HuH-7.5 (cell line): ENCODE measurements at regions not wholly inside any gene's neighbourhood (a gene's known extent, or its start where the extent isn't known, plus 50 kb on each side); places are given as distances from the start of the nearest gene placed in this dataset.
"Not testable (repeated sequence)": the region's sequence is repeated elsewhere in the genome, so short reads cannot be mapped to it uniquely, and the experiment has no call there.

ENCODE experiments used
- DNase-seq: peaks from one replicate; pipeline ENCODE4 v3.0.0; 2011; ENCODE audit warnings: low spot score

- no peak for DNase-seq
Observed at GRCh38 chr2:220353897-220354296, 726.5 kb downstream of the SLC4A3 start.

- DNase-seq: no peak
Observed at GRCh38 chr2:220356076-220356475, 728.6 kb downstream of the SLC4A3 start.

- DNase-seq: no peak
Observed at GRCh38 chr2:220365023-220365422, 737.6 kb downstream of the SLC4A3 start.

- DNase-seq: no peak
Observed at GRCh38 chr2:220366765-220367164, 739.3 kb downstream of the SLC4A3 start.

DNA sequence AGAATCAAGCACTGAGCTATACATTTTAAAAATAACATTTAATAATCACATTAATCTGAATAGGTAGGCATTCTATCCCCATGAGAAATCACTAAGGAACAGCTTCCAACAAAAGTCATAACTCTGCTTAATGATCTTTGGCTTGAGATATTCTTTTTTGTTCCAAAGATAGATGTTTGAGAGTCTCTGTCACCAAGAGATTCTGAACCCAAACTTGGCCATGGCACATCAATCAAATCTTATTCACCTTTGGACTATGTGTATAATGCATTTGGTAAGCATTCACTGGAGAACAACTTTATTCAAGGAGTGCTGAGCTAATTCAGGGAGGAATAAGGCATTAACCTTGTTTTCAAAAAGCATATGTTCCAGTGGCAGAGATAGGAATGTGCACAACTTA, 743.3 kb downstream of the SLC4A3 start:
- no peak for DNase-seq

- DNase-seq: no peak
Observed at GRCh38 chr2:220371211-220371610, 743.8 kb downstream of the SLC4A3 start.

GRCh38 chr2:220373878-220374277, 746.4 kb downstream of the SLC4A3 start:
- no peak for DNase-seq

GRCh38 chr2:220374282-220374681, 746.9 kb downstream of the SLC4A3 start:
- no peak for DNase-seq

- no peak for DNase-seq
Observed at GRCh38 chr2:220377482-220378155, 750.2 kb downstream of the SLC4A3 start.

DNA sequence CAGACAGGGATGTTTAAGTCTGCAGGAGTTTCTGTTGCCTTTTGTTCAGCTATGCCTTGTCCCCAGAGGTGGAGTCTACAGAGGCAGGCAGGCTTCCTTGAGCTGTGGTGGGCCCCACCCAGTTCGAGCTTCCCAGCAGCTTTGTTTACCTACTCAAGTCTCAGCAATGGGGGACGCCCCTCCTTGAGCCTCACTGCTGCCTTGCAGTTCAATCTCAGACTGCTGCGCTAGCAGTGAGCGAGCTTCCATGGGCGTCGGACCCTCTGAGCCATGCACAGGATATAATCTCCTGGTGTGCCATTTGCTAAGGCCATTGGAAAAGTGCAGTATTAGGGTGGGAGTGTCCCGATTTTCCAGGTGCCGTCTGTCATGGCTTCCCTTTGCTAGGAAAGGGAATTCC, 760.3 kb downstream of the SLC4A3 start:
- DNase-seq: not testable (repeated sequence)

DNA sequence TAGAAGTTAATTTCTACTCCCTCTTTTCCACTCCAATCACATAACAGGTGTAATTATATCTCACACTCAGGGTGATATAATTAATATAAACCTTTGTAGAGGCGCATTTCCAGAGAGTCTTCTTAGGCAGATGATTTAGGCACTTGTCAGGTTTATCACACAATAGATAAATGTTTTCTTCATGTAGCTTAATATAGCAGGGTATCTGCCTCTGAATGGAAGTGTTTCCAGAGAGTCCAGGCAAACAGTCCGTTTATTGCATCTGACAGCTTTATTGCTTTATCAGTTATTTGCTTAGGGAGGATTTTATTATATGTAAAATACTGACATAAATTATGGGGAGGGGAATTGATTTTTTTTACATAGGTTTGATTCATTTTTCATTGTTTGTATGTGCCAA, 766.3 kb downstream of the SLC4A3 start:
- no peak for DNase-seq

DNA sequence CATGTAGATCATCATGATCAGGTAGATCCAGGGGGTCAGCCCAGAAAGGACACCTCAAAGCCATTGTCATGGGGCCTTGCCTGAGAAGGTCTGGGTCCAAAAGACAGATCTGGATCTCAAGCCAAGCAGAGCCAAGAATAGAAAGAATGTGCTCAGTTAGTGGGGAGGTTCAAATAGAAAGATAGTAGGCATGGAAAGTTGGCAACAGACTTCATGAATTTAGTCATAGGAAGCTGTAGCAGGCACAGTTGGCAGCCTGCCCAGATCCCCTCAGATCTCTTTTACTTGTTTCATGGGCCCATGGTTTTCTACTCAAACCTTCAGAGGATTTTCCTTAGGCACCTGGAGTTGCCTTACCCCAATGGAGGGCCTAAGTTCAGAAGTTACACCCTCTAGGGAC, 767.0 kb downstream of the SLC4A3 start:
- DNase-seq: no peak

GRCh38 chr2:220396287-220396686, 768.9 kb downstream of the SLC4A3 start:
- no peak for DNase-seq

- no peak for DNase-seq
Observed at GRCh38 chr2:220410296-220410695, 782.9 kb downstream of the SLC4A3 start.

GRCh38 chr2:220417503-220417902, 790.1 kb downstream of the SLC4A3 start:
- no peak for DNase-seq

DNA sequence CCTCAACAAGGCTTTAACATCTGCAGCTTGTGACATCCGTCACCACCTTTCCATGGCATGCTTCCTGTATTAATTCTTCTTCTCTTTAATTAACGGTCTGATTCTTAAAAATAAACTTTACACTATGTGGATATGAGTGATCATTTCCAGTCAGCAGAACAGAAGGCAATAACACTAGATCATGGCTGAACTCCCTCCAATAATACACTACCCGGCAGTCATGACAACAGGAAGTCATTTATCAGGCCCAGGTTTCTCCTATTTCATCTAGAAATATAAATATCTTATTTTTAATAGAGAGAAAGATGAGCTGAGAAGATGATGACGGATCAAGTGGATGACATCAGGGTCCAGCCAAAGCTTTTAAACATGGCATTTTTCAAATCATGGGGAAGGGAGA, 792.2 kb downstream of the SLC4A3 start:
- no peak for DNase-seq

- DNase-seq: no peak
Observed at GRCh38 chr2:220420820-220421219, 793.4 kb downstream of the SLC4A3 start.

DNA sequence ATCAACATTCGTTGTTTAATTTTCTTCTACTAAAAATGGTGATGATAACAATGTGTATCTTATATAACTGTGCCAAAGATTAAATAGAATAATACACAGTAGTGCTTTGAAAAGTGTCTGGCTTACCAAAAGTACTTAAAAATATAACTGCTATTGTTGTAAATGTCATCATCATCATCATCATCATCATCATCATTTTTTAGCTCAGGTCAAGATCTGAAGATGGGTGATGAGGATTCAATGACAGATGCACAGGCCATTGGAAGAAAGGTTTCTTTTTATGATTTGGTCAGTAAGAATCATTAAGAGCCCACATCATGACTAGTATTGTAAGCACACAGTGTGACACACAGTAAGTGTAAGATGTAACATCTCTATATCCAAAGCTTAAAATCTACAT, 795.2 kb downstream of the SLC4A3 start:
- no peak for DNase-seq

GRCh38 chr2:220424561-220424960, 797.1 kb downstream of the SLC4A3 start:
- DNase-seq: no peak

DNA sequence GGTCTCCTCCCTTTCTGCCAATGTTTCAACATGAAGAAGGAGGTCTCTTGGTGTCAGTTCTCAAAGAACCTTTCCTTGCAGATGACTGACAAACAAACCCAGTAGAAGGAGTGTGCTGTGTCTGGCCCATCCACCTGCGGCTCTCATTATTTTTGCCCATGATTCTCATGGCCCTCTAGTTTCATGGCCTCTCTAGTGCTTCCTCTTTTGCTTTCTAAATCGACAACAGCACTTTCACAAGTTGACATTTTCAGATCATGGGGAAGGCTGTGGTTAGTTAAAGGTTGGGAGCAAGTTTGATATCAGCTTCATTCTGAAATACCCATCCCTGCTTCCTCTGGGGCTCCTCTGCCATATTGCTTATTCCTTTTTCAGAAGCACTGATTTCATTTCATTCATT, 805.2 kb downstream of the SLC4A3 start:
- DNase-seq: no peak

DNA sequence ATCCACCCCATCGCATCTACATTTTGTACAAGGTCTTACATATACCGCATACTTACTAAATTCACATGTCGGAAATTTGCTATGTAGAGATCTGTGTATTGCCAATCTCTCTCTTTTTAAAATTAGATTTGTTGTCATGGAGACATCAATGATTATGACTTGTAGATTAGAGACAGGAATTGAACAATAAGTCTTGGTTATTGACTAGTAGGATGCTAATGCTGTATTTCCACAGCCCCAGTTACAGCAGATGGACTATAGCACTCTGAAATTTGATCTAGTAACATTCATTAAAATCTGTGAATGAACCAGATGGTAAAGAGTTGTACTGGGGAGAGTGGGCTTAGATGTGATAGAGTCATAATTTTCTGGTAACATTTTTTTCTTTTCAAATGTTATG, 805.7 kb downstream of the SLC4A3 start:
- no peak for DNase-seq

DNA sequence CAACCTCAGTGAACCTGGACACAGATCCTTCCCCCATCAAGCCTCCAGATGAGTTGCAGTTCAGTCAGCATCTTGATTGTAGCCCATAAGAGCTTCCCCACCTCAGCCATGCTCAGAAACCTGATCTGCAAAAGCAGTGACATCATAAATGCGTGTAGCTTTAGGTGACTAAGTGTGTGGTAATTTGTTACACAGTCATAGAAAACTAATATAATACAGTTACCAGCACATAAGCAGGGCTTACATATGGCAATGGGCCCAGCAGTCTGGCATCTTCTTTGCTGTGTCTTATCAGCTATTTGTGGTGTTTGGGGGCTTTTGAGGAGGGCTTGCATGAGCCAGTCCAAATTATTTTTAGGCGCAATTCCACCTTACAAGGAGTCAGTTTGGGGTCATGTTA, 807.0 kb downstream of the SLC4A3 start:
- no peak for DNase-seq

DNA sequence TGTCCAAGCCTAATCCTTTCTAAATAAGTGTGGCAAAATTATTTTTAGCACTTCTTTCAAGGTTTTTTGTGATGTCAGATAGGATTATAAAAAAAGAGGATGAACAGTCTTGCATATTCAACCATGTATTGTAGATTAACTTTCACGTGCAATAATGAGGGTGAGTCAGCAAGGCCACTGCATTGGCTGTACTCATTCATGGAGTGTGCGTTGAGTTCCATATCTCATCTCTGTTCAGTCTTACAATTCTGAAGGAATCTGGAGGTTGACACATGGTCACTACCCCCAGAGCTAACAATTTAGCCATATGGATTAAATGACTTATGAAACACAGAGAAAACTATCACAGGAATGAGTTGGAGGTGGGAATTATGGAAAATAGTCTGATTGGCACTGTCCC, 810.5 kb downstream of the SLC4A3 start:
- DNase-seq: no peak

- no peak for DNase-seq
Observed at GRCh38 chr2:220440731-220441130, 813.3 kb downstream of the SLC4A3 start.

DNA sequence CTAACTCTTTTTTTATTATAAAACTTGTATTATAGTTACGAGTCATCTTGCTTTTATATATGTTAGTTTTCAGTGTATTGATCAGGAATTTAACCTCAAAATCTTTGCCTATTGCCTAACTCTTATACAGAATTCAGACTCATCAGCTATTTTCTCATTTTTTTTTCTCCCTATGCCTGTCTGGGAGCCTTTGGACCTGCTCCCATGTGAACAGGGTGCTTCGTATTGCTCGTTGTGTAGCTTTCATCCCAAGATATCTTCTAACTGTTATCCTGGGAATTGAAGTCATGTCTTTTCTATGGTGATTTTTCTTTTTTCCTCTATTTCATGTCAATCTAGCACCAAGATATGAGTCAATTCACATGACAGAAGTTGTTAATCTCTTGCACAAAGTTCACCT, 814.0 kb downstream of the SLC4A3 start:
- no peak for DNase-seq
